ENCODE measurements at regions not wholly inside any gene's neighbourhood (a gene's known extent, or its start where the extent isn't known, plus 50 kb on each side); places are given as distances from the start of the nearest gene placed in this dataset.

GRCh38 chr10:27607591-27607990 lies 103.5 kb downstream of the RAB18 start:
- CTCF ChIA-PET, result interaction anchor here in 1 of 2 donors (0.7 kb wide), 3 partner anchors 8 to 561 kb away, joined by 3 read pairs; no protein-coding TSS in a partner anchor
- 71% methylated on average over 1 of the region's 6 CpGs for whole genome bisulfite sequencing (ENCODE audit: insufficient coverage)
- H3K27ac ChIP-seq (ENCODE audit: low read length), result no peak overlapping the region

DNA sequence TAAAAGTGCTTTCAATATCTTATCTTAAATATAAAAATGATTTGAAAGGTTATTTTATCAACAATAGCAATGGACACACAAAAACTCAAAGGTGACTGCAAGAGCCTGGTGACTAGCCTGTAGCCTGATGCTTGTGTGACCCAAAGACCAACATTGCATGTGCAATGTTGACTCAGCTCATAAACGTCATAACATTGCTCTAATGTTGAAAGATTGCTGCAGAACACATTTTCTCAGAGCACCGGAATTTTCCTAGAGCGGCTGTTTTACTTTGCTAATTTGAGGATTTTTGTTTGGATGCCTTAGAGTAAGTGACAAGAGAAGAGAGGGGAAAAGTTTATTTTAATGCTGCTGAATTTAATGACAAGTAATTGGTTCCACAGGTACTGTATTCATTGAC lies 107.1 kb downstream of the RAB18 start:
- Histone ChIP-seq H3K9me3 (no peaks in the 10 kb centered on the region), H3K36me3 (ENCODE audit: control insufficient read depth in 2 of 2, extremely low read depth in 1 of 2, insufficient read depth in 1 of 2, low read length in 1 of 2) (no peaks in the 10 kb centered on the region), H3K4me1 (ENCODE audit: control insufficient read depth in 1 of 2, extremely low read depth in 1 of 2, insufficient read depth in 2 of 2, low read length in 2 of 2) (no peaks in the 10 kb centered on the region), H3K4me3 (ENCODE audit: control insufficient read depth in 1 of 2, extremely low read depth in 1 of 2, low read length in 1 of 2) (no peak overlapping the region), H3K27ac (ENCODE audit: low read length) (no peak overlapping the region), H3K27me3 (replicated peaks in 1 of 2; ENCODE audit: control insufficient read depth in 2 of 2, extremely low read depth in 1 of 2, insufficient read depth in 2 of 2, low read length in 1 of 2) (no peaks in the 10 kb centered on the region)
- Mint-ChIP-seq H3K9me3 (no peaks in the 10 kb centered on the region), H3K27ac (no peak overlapping the region), H3K4me1 (peaks cover 3 to 14% (median 8%) of the 10 kb centered on the region in 3 donors), H3K36me3 (no peaks in the 10 kb centered on the region), H3K4me3 (no peak overlapping the region), H3K27me3 (peaks cover 3 to 5% of the 10 kb centered on the region in 2 donors)
- DNase-seq (no peak), ATAC-seq (replicated peaks in 1 of 4) (no peak)
- 77% methylated on average over 3 of the region's 3 CpGs for WGBS (ENCODE audit: insufficient coverage)
- ChIA-PET POLR2A (no interaction called here), CTCF (no interaction called here)

More at GRCh38 chr10:27607591-27607990, 103.5 kb downstream of the RAB18 start:
- H3K27me3 Mint-ChIP-seq, result peaks cover 0 to 2% of the 10 kb centered on the region in 2 donors
- peaks cover 3 to 4% (median 4%) of the 10 kb centered on the region in 3 donors for H3K4me1 Mint-ChIP-seq
- H3K4me3 ChIP-seq (ENCODE audit: control insufficient read depth in 1 of 2, extremely low read depth in 1 of 2, low read length in 1 of 2), result no peak overlapping the region
- no peak for DNase-seq
- no peaks in the 10 kb centered on the region for H3K9me3 Mint-ChIP-seq
- H3K27ac Mint-ChIP-seq, result no peak overlapping the region
- H3K36me3 ChIP-seq (ENCODE audit: control insufficient read depth in 2 of 2, extremely low read depth in 1 of 2, insufficient read depth in 1 of 2, low read length in 1 of 2), result no peaks in the 10 kb centered on the region
- H3K4me3 Mint-ChIP-seq, result no peak overlapping the region
- H3K36me3 Mint-ChIP-seq, result no peaks in the 10 kb centered on the region
- no peak for ATAC-seq (replicated peaks in 1 of 4)
- no peaks in the 10 kb centered on the region for H3K9me3 ChIP-seq
- POLR2A ChIA-PET, result no interaction called here
- no peaks in the 10 kb centered on the region for H3K4me1 ChIP-seq (ENCODE audit: control insufficient read depth in 1 of 2, extremely low read depth in 1 of 2, insufficient read depth in 2 of 2, low read length in 2 of 2)
- peaks cover 0 to 2% of the 10 kb centered on the region in 2 experiments for H3K27me3 ChIP-seq (replicated peaks in 1 of 2; ENCODE audit: control insufficient read depth in 2 of 2, extremely low read depth in 1 of 2, insufficient read depth in 2 of 2, low read length in 1 of 2)

GRCh38 chr10:27611744-27612550 lies 107.8 kb downstream of the RAB18 start:
- Mint-ChIP-seq H3K27ac (no peak overlapping the region), H3K4me3 (no peak overlapping the region), H3K36me3 (no peaks in the 10 kb centered on the region), H3K9me3 (no peaks in the 10 kb centered on the region), H3K4me1 (peaks cover 3 to 14% (median 8%) of the 10 kb centered on the region in 3 donors), H3K27me3 (peaks cover 3 to 5% of the 10 kb centered on the region in 2 donors)
- H3K27me3 ChIP-seq (replicated peaks in 1 of 2; ENCODE audit: control insufficient read depth in 2 of 2, extremely low read depth in 1 of 2, insufficient read depth in 2 of 2, low read length in 1 of 2), result no peaks in the 10 kb centered on the region
- H3K4me1 ChIP-seq (ENCODE audit: control insufficient read depth in 1 of 2, extremely low read depth in 1 of 2, insufficient read depth in 2 of 2, low read length in 2 of 2), result no peaks in the 10 kb centered on the region
- no peak overlapping the region for H3K27ac ChIP-seq (ENCODE audit: low read length)
- ChIA-PET POLR2A (interaction anchor here in 1 of 2 donors (0.6 kb wide), 1 partner anchor 68 kb away, joined by 13 read pairs; no protein-coding TSS in a partner anchor), CTCF (no interaction called here)
- DNase-seq, result no peak
- no peaks in the 10 kb centered on the region for H3K9me3 ChIP-seq
- no peak overlapping the region for H3K4me3 ChIP-seq (ENCODE audit: control insufficient read depth in 1 of 2, extremely low read depth in 1 of 2, low read length in 1 of 2)
- no peak for ATAC-seq (replicated peaks in 1 of 4)
- WGBS (ENCODE audit: insufficient coverage), result 70% methylated on average over 2 of the region's 5 CpGs
- no peaks in the 10 kb centered on the region for H3K36me3 ChIP-seq (ENCODE audit: control insufficient read depth in 2 of 2, extremely low read depth in 1 of 2, insufficient read depth in 1 of 2, low read length in 1 of 2)

- Histone ChIP-seq H3K9me3 (no peaks in the 10 kb centered on the region), H3K27ac (ENCODE audit: low read length) (no peak overlapping the region), H3K36me3 (ENCODE audit: control insufficient read depth in 2 of 2, extremely low read depth in 1 of 2, insufficient read depth in 1 of 2, low read length in 1 of 2) (no peaks in the 10 kb centered on the region), H3K27me3 (replicated peaks in 1 of 2; ENCODE audit: control insufficient read depth in 2 of 2, extremely low read depth in 1 of 2, insufficient read depth in 2 of 2, low read length in 1 of 2) (no peaks in the 10 kb centered on the region), H3K4me3 (ENCODE audit: control insufficient read depth in 1 of 2, extremely low read depth in 1 of 2, low read length in 1 of 2) (no peak overlapping the region), H3K4me1 (ENCODE audit: control insufficient read depth in 1 of 2, extremely low read depth in 1 of 2, insufficient read depth in 2 of 2, low read length in 2 of 2) (no peaks in the 10 kb centered on the region)
- no peak for ATAC-seq (replicated peaks in 1 of 4)
- H3K36me3 Mint-ChIP-seq, result no peaks in the 10 kb centered on the region
- DNase-seq, result no peak
- ChIA-PET CTCF (no interaction called here), POLR2A (no interaction called here)
- no peak overlapping the region for H3K4me3 Mint-ChIP-seq
- no peaks in the 10 kb centered on the region for H3K9me3 Mint-ChIP-seq
- whole genome bisulfite sequencing (ENCODE audit: insufficient coverage), result 80% methylated on average over 2 of the region's 6 CpGs
- peaks cover 3 to 14% (median 8%) of the 10 kb centered on the region in 3 donors for H3K4me1 Mint-ChIP-seq
- H3K27me3 Mint-ChIP-seq, result peaks cover 3 to 5% of the 10 kb centered on the region in 2 donors
- no peak overlapping the region for H3K27ac Mint-ChIP-seq
Observed at GRCh38 chr10:27612551-27613035, 108.5 kb downstream of the RAB18 start.

DNA sequence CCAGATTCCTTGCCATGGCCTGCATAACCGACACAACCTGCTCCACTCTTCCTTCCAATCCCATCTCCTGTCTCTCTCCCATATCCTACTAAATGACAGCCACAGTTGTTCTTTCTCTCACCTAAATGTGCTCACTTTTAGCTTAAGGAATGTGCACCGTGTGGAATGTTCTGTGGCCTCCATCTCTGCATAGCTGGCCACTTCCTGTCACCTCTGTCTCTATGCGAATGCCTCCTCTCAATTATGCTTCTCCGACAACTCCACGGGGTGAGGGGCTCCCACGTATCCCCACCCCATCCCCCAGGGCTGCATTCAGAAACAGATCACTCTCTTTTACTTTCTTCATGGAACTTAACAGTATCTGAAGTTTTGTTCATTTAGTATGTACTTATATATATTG lies 110.7 kb downstream of the RAB18 start:
- H3K27me3 Mint-ChIP-seq, result peaks cover 3 to 8% of the 10 kb centered on the region in 2 donors
- DNase-seq (no peak), ATAC-seq (replicated peaks in 1 of 4) (no peak)
- H3K9me3 Mint-ChIP-seq, result no peaks in the 10 kb centered on the region
- peak overlapping the region in 1 of 3 donors; percentile 4 for H3K4me3 Mint-ChIP-seq
- Histone ChIP-seq H3K4me1 (ENCODE audit: control insufficient read depth in 1 of 2, extremely low read depth in 1 of 2, insufficient read depth in 2 of 2, low read length in 2 of 2) (no peaks in the 10 kb centered on the region), H3K36me3 (ENCODE audit: control insufficient read depth in 2 of 2, extremely low read depth in 1 of 2, insufficient read depth in 1 of 2, low read length in 1 of 2) (no peaks in the 10 kb centered on the region), H3K27ac (ENCODE audit: low read length) (no peak overlapping the region), H3K9me3 (no peaks in the 10 kb centered on the region), H3K4me3 (ENCODE audit: control insufficient read depth in 1 of 2, extremely low read depth in 1 of 2, low read length in 1 of 2) (no peak overlapping the region), H3K27me3 (replicated peaks in 1 of 2; ENCODE audit: control insufficient read depth in 2 of 2, extremely low read depth in 1 of 2, insufficient read depth in 2 of 2, low read length in 1 of 2) (peaks cover 0 to 7% of the 10 kb centered on the region in 2 experiments)
- H3K27ac Mint-ChIP-seq, result no peak overlapping the region
- no peaks in the 10 kb centered on the region for H3K36me3 Mint-ChIP-seq
- H3K4me1 Mint-ChIP-seq, result peaks cover 0 to 10% (median 4%) of the 10 kb centered on the region in 3 donors
- ChIA-PET CTCF (no interaction called here), POLR2A (no interaction called here)
- 63% methylated on average over 3 of the region's 6 CpGs for WGBS (ENCODE audit: insufficient coverage)

GRCh38 chr10:27618036-27618615 lies 114.0 kb downstream of the RAB18 start:
- no peak overlapping the region for H3K27ac ChIP-seq (ENCODE audit: low read length)
- H3K27ac Mint-ChIP-seq, result no peak overlapping the region
- H3K9me3 Mint-ChIP-seq, result no peaks in the 10 kb centered on the region
- no peaks in the 10 kb centered on the region for H3K36me3 ChIP-seq (ENCODE audit: control insufficient read depth in 2 of 2, extremely low read depth in 1 of 2, insufficient read depth in 1 of 2, low read length in 1 of 2)
- H3K4me1 ChIP-seq (ENCODE audit: control insufficient read depth in 1 of 2, extremely low read depth in 1 of 2, insufficient read depth in 2 of 2, low read length in 2 of 2), result no peaks in the 10 kb centered on the region
- H3K27me3 Mint-ChIP-seq, result peaks cover 7 to 8% of the 10 kb centered on the region in 2 donors
- peaks cover 0 to 10% of the 10 kb centered on the region in 2 experiments for H3K27me3 ChIP-seq (replicated peaks in 1 of 2; ENCODE audit: control insufficient read depth in 2 of 2, extremely low read depth in 1 of 2, insufficient read depth in 2 of 2, low read length in 1 of 2)
- no peaks in the 10 kb centered on the region for H3K9me3 ChIP-seq
- ChIA-PET POLR2A (no interaction called here), CTCF (interaction anchor here (0.6 kb wide), 2 partner anchors 694 to 1892 kb away, joined by 3 to 4 read pairs; no protein-coding TSS in a partner anchor)
- no peak for DNase-seq
- no peak for ATAC-seq (replicated peaks in 1 of 4)
- no peak overlapping the region for H3K4me3 ChIP-seq (ENCODE audit: control insufficient read depth in 1 of 2, extremely low read depth in 1 of 2, low read length in 1 of 2)
- H3K36me3 Mint-ChIP-seq, result no peaks in the 10 kb centered on the region
- peaks cover 0 to 10% (median 4%) of the 10 kb centered on the region in 3 donors for H3K4me1 Mint-ChIP-seq
- H3K4me3 Mint-ChIP-seq, result no peak overlapping the region
- WGBS (ENCODE audit: insufficient coverage), result 74% methylated on average over 2 of the region's 6 CpGs
